IMR-90 (cell line): ENCODE measurements at regions not wholly inside any gene's neighbourhood (a gene's known extent, or its start where the extent isn't known, plus 50 kb on each side); places are given as distances from the start of the nearest gene placed in this dataset.

Source experiments
- ATAC-seq: fragments of 200-7000 bp; cut with Tn5 transposase; 2 replicates; pipeline ENCODE4 v1.9.1; 2020; ENCODE audit warnings: low read depth, mild to moderate bottlenecking, moderate library complexity
- BruUV-seq: library from RNA; stranded (reverse); fragments of 400-500 nt; replicated peaks from 2 replicates; lab custom pipeline; 2021; lab: Mats Ljungman, UMichigan
- CTCF ChIA-PET: fragments of 300-600 bp; formaldehyde crosslinking; extraction: SDS; loops from one replicate; lab custom pipeline; 2021; ENCODE audit warnings: antibody characterized with exemption; lab: Yijun Ruan, JAX
- POLR2A ChIA-PET: fragments of 300-600 bp; sonication (Branson Sonifier 250); formaldehyde crosslinking; loops from one replicate; lab custom pipeline; 2022; ENCODE audit warnings: antibody characterized with exemption; ENCODE audit not compliant: unreplicated experiment; lab: Charles Lee
- DNase-seq: peaks from one replicate; pipeline ENCODE4 v3.0.0; 2013
- H2AFZ ChIP-seq: replicated peaks from 2 replicates; pipeline ENCODE3; 2013; ENCODE audit warnings: low read length, mild to moderate bottlenecking; ENCODE audit not compliant: poor library complexity
- H2AK5ac ChIP-seq: 2 replicates; pipeline ENCODE4 v1.6.1; 2013; ENCODE audit warnings: low read depth, low read length, inconsistent platforms
- H2AK9ac ChIP-seq: replicated peaks from 2 replicates; pipeline ENCODE3; 2013; ENCODE audit warnings: mild to moderate bottlenecking, low read depth, low read length, moderate library complexity; ENCODE audit not compliant: poor library complexity
- H2BK120ac ChIP-seq: 2 replicates; pipeline ENCODE4 v1.6.1; 2013; ENCODE audit warnings: low read depth, low read length, inconsistent platforms
- H2BK15ac ChIP-seq: 3 replicates; pipeline ENCODE4 v1.6.1; 2013; ENCODE audit warnings: low read depth, low read length, inconsistent platforms
- H2BK20ac ChIP-seq: 2 replicates; pipeline ENCODE4 v1.6.1; 2013; ENCODE audit warnings: low read depth, mild to moderate bottlenecking, inconsistent platforms, low read length, moderate library complexity
- H2BK5ac ChIP-seq: 2 replicates; pipeline ENCODE4 v1.6.1; 2013; ENCODE audit warnings: mild to moderate bottlenecking, low read depth, low read length, inconsistent platforms; ENCODE audit not compliant: poor library complexity, severe bottlenecking
- H3K14ac ChIP-seq: replicated peaks from 2 replicates; pipeline ENCODE4 v1.6.1; 2013; ENCODE audit warnings: low read depth, low read length, inconsistent platforms
- H3K18ac ChIP-seq: 2 replicates; pipeline ENCODE4 v1.6.1; 2013; ENCODE audit warnings: low read depth, low read length, control low read depth
- H3K23ac ChIP-seq: 2 replicates; pipeline ENCODE4 v1.6.1; 2013; ENCODE audit warnings: low read depth, low read length, inconsistent platforms
- H3K27ac ChIP-seq: 2 replicates; pipeline ENCODE4 v1.5.1; 2013; ENCODE audit warnings: mild to moderate bottlenecking, control low read depth, low read length; ENCODE audit not compliant: insufficient read depth
- H3K27me3 ChIP-seq: 2 replicates; pipeline ENCODE4 v1.6.1; 2013; ENCODE audit warnings: low read length; ENCODE audit not compliant: control insufficient read depth, insufficient read depth
- H3K36me3 ChIP-seq: 2 replicates; pipeline ENCODE4 v1.6.1; 2013; ENCODE audit warnings: low read length, mixed read lengths; ENCODE audit not compliant: control insufficient read depth, insufficient read depth
- H3K4ac ChIP-seq: 2 replicates; pipeline ENCODE4 v1.6.1; 2013; ENCODE audit warnings: low read depth, low read length, inconsistent platforms
- H3K4me1 ChIP-seq: 2 replicates; pipeline ENCODE4 v1.6.1; 2013; ENCODE audit warnings: low read length, mixed read lengths; ENCODE audit not compliant: control insufficient read depth, insufficient read depth
- H3K4me2 ChIP-seq: 2 replicates; pipeline ENCODE4 v1.6.1; 2013; ENCODE audit warnings: low read depth, mild to moderate bottlenecking, control low read depth, low read length, moderate library complexity
- H3K4me3 ChIP-seq: 2 replicates; pipeline ENCODE4 v1.5.1; 2013; ENCODE audit warnings: low read depth, mild to moderate bottlenecking, control low read depth, low read length, moderate library complexity; ENCODE audit not compliant: insufficient read depth
- H3K56ac ChIP-seq: 2 replicates; pipeline ENCODE4 v1.6.1; 2013; ENCODE audit warnings: low read length, inconsistent platforms; ENCODE audit not compliant: insufficient read depth; ENCODE audit errors: extremely low read depth
- H3K79me1 ChIP-seq, 2 experiments: 2 replicates each; pipeline ENCODE4 v1.6.1; 2013; ENCODE audit warnings: low read length in 2 of 2, inconsistent platforms in 1 of 2, low read depth in 1 of 2
- H3K9ac ChIP-seq: 2 replicates; pipeline ENCODE4 v1.6.1; 2013; ENCODE audit warnings: low read depth, low read length, control low read depth
- H3K9me1 ChIP-seq: 2 replicates; pipeline ENCODE4 v1.6.1; 2013; ENCODE audit warnings: low read length, inconsistent platforms; ENCODE audit not compliant: insufficient read depth
- H3K9me3 ChIP-seq: 2 replicates; pipeline ENCODE4 v1.6.1; 2013; ENCODE audit warnings: low read length; ENCODE audit not compliant: control insufficient read depth, insufficient read depth
- H4K20me1 ChIP-seq: 2 replicates; pipeline ENCODE4 v1.6.1; 2013; ENCODE audit warnings: low read length, inconsistent platforms; ENCODE audit not compliant: insufficient read depth
- H4K5ac ChIP-seq: 2 replicates; pipeline ENCODE4 v1.6.1; 2013; ENCODE audit warnings: mild to moderate bottlenecking, low read depth, low read length, control low read depth
- H4K8ac ChIP-seq, 2 experiments: 2 replicates each; pipeline ENCODE4 v1.6.1; 2013; ENCODE audit warnings: low read depth in 2 of 2, low read length in 2 of 2, control low read depth in 1 of 2, inconsistent platforms in 1 of 2
- H4K91ac ChIP-seq: 2 replicates; pipeline ENCODE4 v1.6.1; 2013; ENCODE audit warnings: low read depth, low read length, inconsistent platforms; ENCODE audit not compliant: insufficient read depth
- BHLHE40 ChIP-seq: fragments of 150-350 bp; IDR thresholded peaks from 2 replicates; pipeline ENCODE4 v1.6.1; 2016; ENCODE audit warnings: mild to moderate bottlenecking, low read depth, low read length
- FOS ChIP-seq: fragments of 150-350 bp; IDR thresholded peaks from 2 replicates; pipeline ENCODE4 v1.6.1; 2016; ENCODE audit warnings: low read depth, low read length
- MAFK ChIP-seq: IDR thresholded peaks from 2 replicates; pipeline ENCODE4 v1.6.1; 2012; ENCODE audit warnings: low read depth, low read length, improper control_type of control experiment
- MAZ ChIP-seq: IDR thresholded peaks from 2 replicates; pipeline ENCODE4 v1.6.1; 2012; ENCODE audit warnings: low read depth, mild to moderate bottlenecking, low read length, improper control_type of control experiment, moderate library complexity, borderline replicate concordance
- WGBS, 2 experiments: methylation state at CpG; one replicate each; pipeline versions ENCODE4 v1.1.5 to v1.1.7; 2013; ENCODE audit warnings: missing lambda C conversion rate in 2 of 2; ENCODE audit not compliant: insufficient read length in 1 of 2; ENCODE audit errors: extremely low coverage in 2 of 2; 5-methylcytosine and 5-hydroxymethylcytosine counted together
- dilution Hi-C: fragments of 300-500 bp; cut with HindIII; formaldehyde crosslinking; loops from one replicate; pipeline ENCODE4 v1.14.3; 2018; ENCODE audit warnings: low sequenced_read_pairs; ENCODE audit not compliant: unreplicated experiment
- in situ Hi-C: fragments of 300-500 bp; cut with MboI; formaldehyde crosslinking; loops from 3 replicates; pipeline ENCODE4 v1.14.3; 2019; ENCODE audit warnings: low sequenced_read_pairs, inconsistent platforms, mixed read lengths
- intact Hi-C: fragments of 100-400 bp; cut with micrococcal nuclease; formaldehyde crosslinking; loops from 2 replicates; pipeline ENCODE4 v1.10.0; 2022
- TF ChIP-seq, protein P1 (sequence below): fragments of 150-350 bp; IDR thresholded peaks from 2 replicates; pipeline ENCODE4 v1.6.1; 2017; ENCODE audit warnings: mild to moderate bottlenecking, antibody characterized with exemption, low read length, low read depth

DNA sequence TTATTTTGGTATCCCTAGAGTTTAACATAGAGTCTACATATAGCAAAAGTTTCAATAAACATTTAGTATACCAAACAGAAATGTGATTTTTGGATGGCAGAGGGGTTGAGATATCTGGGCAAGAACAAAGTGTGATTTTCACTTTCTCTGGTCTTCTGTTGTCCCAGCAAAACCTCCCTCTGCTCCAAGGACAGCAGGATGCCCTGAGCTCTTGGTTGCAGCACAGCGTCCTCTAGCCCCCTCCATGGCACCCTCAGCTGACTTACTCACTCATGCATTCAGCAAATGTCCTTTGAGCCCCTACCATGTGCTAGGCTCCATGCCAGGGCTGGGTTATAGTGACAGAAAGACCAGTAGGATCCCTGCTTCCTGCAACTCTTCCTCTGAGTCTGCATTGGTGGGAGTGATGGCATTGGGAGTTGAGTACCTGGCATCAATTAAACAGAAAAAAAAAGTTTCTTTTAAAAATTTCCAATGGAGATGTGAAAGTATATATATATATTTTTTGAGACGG, 104.8 kb upstream of the UBL3 start:
- H3K27me3 ChIP-seq, result peaks cover 42% of the 10 kb centered on the region

More for the DNA sequence above, 104.8 kb upstream of the UBL3 start:
- in situ Hi-C loops, result no loop called here
- H3K4me1 ChIP-seq, result no peaks in the 10 kb centered on the region
- H4K20me1 ChIP-seq, result no peaks in the 10 kb centered on the region
- intact Hi-C loops, result no loop called here
- ChIA-PET POLR2A (no interaction called here), CTCF (no interaction called here)
- no CpG with 5 or more reads among the region's 2 CpGs for WGBS, 2 experiments
- H2AK5ac ChIP-seq, result no peak overlapping the region
- H2AK9ac ChIP-seq, result no peak overlapping the region
- no peak overlapping the region for H2BK5ac ChIP-seq
- H4K91ac ChIP-seq, result no peak overlapping the region
- ATAC-seq (no peak), DNase-seq (no peak)
- no peak overlapping the region for H3K4ac ChIP-seq
- H3K27ac ChIP-seq, result no peak overlapping the region
- H3K9me1 ChIP-seq, result peaks cover 3% of the 10 kb centered on the region; the same call in 1 of the 2 replicates
- BruUV-seq, result no TSS peak
- H4K8ac ChIP-seq, result no peak overlapping the region
- H2BK20ac ChIP-seq, result no peak overlapping the region
- no peak overlapping the region for H3K9ac ChIP-seq
- no peak for TF ChIP-seq MAZ
- TF ChIP-seq, protein P1, sequence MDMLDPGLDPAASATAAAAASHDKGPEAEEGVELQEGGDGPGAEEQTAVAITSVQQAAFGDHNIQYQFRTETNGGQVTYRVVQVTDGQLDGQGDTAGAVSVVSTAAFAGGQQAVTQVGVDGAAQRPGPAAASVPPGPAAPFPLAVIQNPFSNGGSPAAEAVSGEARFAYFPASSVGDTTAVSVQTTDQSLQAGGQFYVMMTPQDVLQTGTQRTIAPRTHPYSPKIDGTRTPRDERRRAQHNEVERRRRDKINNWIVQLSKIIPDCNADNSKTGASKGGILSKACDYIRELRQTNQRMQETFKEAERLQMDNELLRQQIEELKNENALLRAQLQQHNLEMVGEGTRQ, result no peak
- no peak for TF ChIP-seq FOS
- TF ChIP-seq MAFK, result no peak
- no peak for TF ChIP-seq BHLHE40
- no peak overlapping the region for H3K18ac ChIP-seq
- H2BK120ac ChIP-seq, result no peak overlapping the region
- dilution Hi-C loops, result no loop called here
- no peak overlapping the region for H3K4me3 ChIP-seq
- H3K4me2 ChIP-seq, result no peak overlapping the region
- H3K23ac ChIP-seq, result no peak overlapping the region
- no peak overlapping the region for H3K56ac ChIP-seq
- H4K5ac ChIP-seq, result no peak overlapping the region
- H3K79me1 ChIP-seq, result no peaks in the 10 kb centered on the region
- H3K9me3 ChIP-seq, result no peaks in the 10 kb centered on the region; the same call in none of the 2 replicates
- H2AFZ ChIP-seq, result no peak overlapping the region
- H2BK15ac ChIP-seq, result no peak overlapping the region
- no peak overlapping the region for H3K14ac ChIP-seq
- H3K36me3 ChIP-seq, result no peaks in the 10 kb centered on the region
